Endothelial cell of umbilical vein (primary cell): ENCODE measurements at regions not wholly inside any gene's neighbourhood (a gene's known extent, or its start where the extent isn't known, plus 50 kb on each side); places are given as distances from the start of the nearest gene placed in this dataset.

ENCODE experiments used
- BruUV-seq: library from RNA; stranded (reverse); fragments of 400-500 nt; replicated peaks from 2 replicates; lab custom pipeline; 2021; lab: Mats Ljungman, UMichigan
- CTCF ChIA-PET: fragments of 300-600, 350-600 bp; sonication (Branson Sonifier 250); formaldehyde crosslinking; loops from one replicate; lab custom pipeline; 2021; ENCODE audit warnings: antibody characterized with exemption, inconsistent platforms; lab: Charles Lee
- POLR2A ChIA-PET: fragments of 300-600, 350-600 bp; sonication (Branson Sonifier 250); formaldehyde crosslinking; loops from one replicate; lab custom pipeline; 2021; ENCODE audit warnings: antibody characterized with exemption, inconsistent platforms; lab: Charles Lee
- DNase-seq: peaks from one replicate; pipeline ENCODE4 v3.0.0-alpha.2; 2011; ENCODE audit warnings: low read depth, low spot score
- FAIRE-seq: peaks from 2 replicates; lab custom pipeline; 2011; peaks lifted over from hg19 to GRCh38; lab: Jason Lieb, UNC
- H2AFZ ChIP-seq: 2 replicates; pipeline ENCODE4 v1.6.0; 2012; ENCODE audit warnings: low read depth, low read length, control low read depth, inconsistent platforms
- H3K27ac ChIP-seq: 2 replicates; pipeline ENCODE4 v1.5.1; 2011; ENCODE audit warnings: low read depth, mild to moderate bottlenecking, control low read depth, low read length, moderate library complexity; ENCODE audit not compliant: insufficient read depth
- H3K27me3 ChIP-seq, 2 experiments: 2 replicates each; pipeline versions ENCODE4 v1.6.0 to v1.6.1; 2011; ENCODE audit warnings: low read length in 2 of 2, mixed read lengths in 1 of 2; ENCODE audit not compliant: control insufficient read depth in 2 of 2, insufficient read depth in 2 of 2
- H3K36me3 ChIP-seq, 2 experiments: 2 replicates in 1 of 2; 3 replicates in 1 of 2; pipeline ENCODE4 v1.5.1; 2011; ENCODE audit warnings: low read length in 2 of 2, mild to moderate bottlenecking in 1 of 2, moderate library complexity in 1 of 2; ENCODE audit not compliant: control insufficient read depth in 2 of 2, insufficient read depth in 2 of 2; ENCODE audit errors: extremely low read depth in 1 of 2
- H3K4me1 ChIP-seq: 3 replicates; pipeline ENCODE4 v1.5.1; 2011; ENCODE audit warnings: mild to moderate bottlenecking, low read length; ENCODE audit not compliant: control insufficient read depth, insufficient read depth; ENCODE audit errors: extremely low read depth
- H3K4me2 ChIP-seq: 2 replicates; pipeline ENCODE4 v1.6.1; 2011; ENCODE audit warnings: low read length, control low read depth, mixed read lengths; ENCODE audit not compliant: insufficient read depth
- H3K4me3 ChIP-seq, 3 experiments: fragments of 200-600 bp in 1 of 3; sonication (generic), shearing (Covaris generic) in 1 of 3; replicated peaks in 1 of 3; 2 replicates each; pipeline ENCODE4 v1.5.1; 2011 to 2016; ENCODE audit warnings: control low read depth in 3 of 3, low read length in 3 of 3, mild to moderate bottlenecking in 2 of 3, inconsistent platforms in 1 of 3, low read depth in 1 of 3, moderate library complexity in 1 of 3; ENCODE audit not compliant: insufficient read depth in 1 of 3
- H3K79me2 ChIP-seq: 2 replicates; pipeline ENCODE4 v1.6.0; 2012; ENCODE audit warnings: low read length, inconsistent platforms; ENCODE audit not compliant: control insufficient read depth, insufficient read depth
- H3K9ac ChIP-seq: replicated peaks from 2 replicates; pipeline ENCODE3; 2011; ENCODE audit warnings: low read length, control low read depth; ENCODE audit not compliant: insufficient read depth; ENCODE audit errors: extremely low read depth
- H3K9me1 ChIP-seq: replicated peaks from 3 replicates; pipeline ENCODE4 v1.6.0; 2011; ENCODE audit warnings: mild to moderate bottlenecking, low read length; ENCODE audit not compliant: control insufficient read depth, insufficient read depth; ENCODE audit errors: extremely low read depth
- H3K9me3 ChIP-seq: replicated peaks from 2 replicates; pipeline ENCODE4 v1.5.1; 2012; ENCODE audit warnings: low read length, inconsistent platforms; ENCODE audit not compliant: control insufficient read depth, insufficient read depth
- H4K20me1 ChIP-seq: replicated peaks from 2 replicates; pipeline ENCODE3; 2011; ENCODE audit warnings: mild to moderate bottlenecking, low read length; ENCODE audit not compliant: control insufficient read depth, insufficient read depth; ENCODE audit errors: extremely low read depth
- CTCF ChIP-seq, 2 donors: IDR thresholded peaks; 1 replicate in 1 of 2; 2 replicates in 1 of 2; pipeline ENCODE4 v1.5.1; 2011; ENCODE audit warnings: low read length in 2 of 2, mild to moderate bottlenecking in 2 of 2, moderate library complexity in 2 of 2, control low read depth in 1 of 2, inconsistent platforms in 1 of 2, low read depth in 1 of 2; ENCODE audit not compliant: insufficient read depth in 1 of 2; ENCODE audit errors: extremely low read depth in 1 of 2
- EZH2 ChIP-seq: IDR thresholded peaks from 2 replicates; pipeline ENCODE4 v1.6.1; 2012; ENCODE audit warnings: borderline replicate concordance, low read depth, mild to moderate bottlenecking, moderate library complexity, low read length, inconsistent platforms; ENCODE audit not compliant: severe bottlenecking
- FOS ChIP-seq: IDR thresholded peaks from 2 replicates; pipeline ENCODE4 v1.6.1; 2011; ENCODE audit warnings: mild to moderate bottlenecking, low read length, moderate library complexity, borderline replicate concordance; ENCODE audit not compliant: insufficient read depth
- GATA2 ChIP-seq: IDR thresholded peaks from 2 replicates; pipeline ENCODE4 v1.7.0; 2011; ENCODE audit warnings: low read depth, mild to moderate bottlenecking, moderate library complexity, mixed read lengths, low read length; ENCODE audit not compliant: insufficient read length, insufficient read depth
- JUN ChIP-seq: IDR thresholded peaks from 2 replicates; pipeline ENCODE4 v1.6.1; 2011; ENCODE audit warnings: borderline replicate concordance, low read depth; ENCODE audit not compliant: insufficient read length, insufficient read depth
- MAX ChIP-seq: IDR thresholded peaks from 2 replicates; pipeline ENCODE4 v1.6.1; 2011; ENCODE audit not compliant: insufficient read depth, insufficient read length
- MYC ChIP-seq: IDR thresholded peaks from one replicate; pipeline ENCODE4 v1.6.1; 2011; ENCODE audit warnings: mild to moderate bottlenecking, low read depth, low read length
- POLR2A ChIP-seq: IDR thresholded peaks from 2 replicates; pipeline ENCODE4 v1.6.1; 2012; ENCODE audit warnings: low read depth, mild to moderate bottlenecking, control low read depth, low read length
- POLR2AphosphoS5 ChIP-seq: IDR thresholded peaks from 2 replicates; pipeline ENCODE4 v1.6.1; 2012; ENCODE audit warnings: low read depth, mild to moderate bottlenecking, control low read depth, low read length, moderate library complexity; ENCODE audit not compliant: insufficient read depth
- dilution Hi-C: fragments of 300-500 bp; cut with MboI; formaldehyde crosslinking; loops from one replicate; pipeline ENCODE4 v1.15.0; 2019; ENCODE audit warnings: low sequenced_read_pairs; ENCODE audit not compliant: extremely low pct_ligation_motif_present
- intact Hi-C: fragments of 100-400 bp; cut with micrococcal nuclease; formaldehyde crosslinking; loops from one replicate; pipeline ENCODE4 v1.10.0; 2022

GRCh38 chr21:41655259-41655658 lies 111.6 kb downstream of the RIPK4 start:
- Histone ChIP-seq H3K27me3 (no peaks in the 10 kb centered on the region), H3K9me1 (no peaks in the 10 kb centered on the region), H3K27ac (no peak overlapping the region), H2AFZ (no peak overlapping the region), H3K36me3 (no peaks in the 10 kb centered on the region), H3K9ac (no peak overlapping the region), H3K4me1 (no peaks in the 10 kb centered on the region), H3K9me3 (no peaks in the 10 kb centered on the region), H3K4me3 (no peak overlapping the region), H3K4me2 (no peak overlapping the region), H3K79me2 (no peaks in the 10 kb centered on the region), H4K20me1 (no peaks in the 10 kb centered on the region)
- intact Hi-C loops = no loop called here
- dilution Hi-C loops = no loop called here
- TF ChIP-seq POLR2AphosphoS5 (no peak), JUN (no peak), MYC (no peak), MAX (no peak), FOS (no peak), CTCF (IDR thresholded peaks at IDR 0.05; ENCODE audit: extremely low read depth in 1 of 2, insufficient read depth in 1 of 2, low read depth in 1 of 2, low read length in 2 of 2) (no peak), EZH2 (no peak), GATA2 (no peak), POLR2A (no peak)
- ChIA-PET POLR2A (no interaction called here), CTCF (no interaction called here)
- no peak for DNase-seq
- no peak for FAIRE-seq
- no TSS peak for BruUV-seq
